A673 (cell line): ENCODE measurements at regions not wholly inside any gene's neighbourhood (a gene's known extent, or its start where the extent isn't known, plus 50 kb on each side); places are given as distances from the start of the nearest gene placed in this dataset.
A peak's percentile ranks its signal among the peaks of the same experiment; 100 is the strongest.

Experiments
- BruUV-seq: library from RNA; stranded (reverse); fragments of 400-500 nt; replicated peaks from 2 replicates; lab custom pipeline; 2021; lab: Mats Ljungman, UMichigan
- CTCF ChIA-PET: fragments of 300-600 bp; sonication (Branson Sonifier 250); formaldehyde crosslinking; loops from one replicate; lab custom pipeline; 2022; ENCODE audit warnings: antibody characterized with exemption; lab: Charles Lee
- POLR2A ChIA-PET: fragments of 300-600 bp; sonication (Branson Sonifier 250); formaldehyde crosslinking; loops from one replicate; lab custom pipeline; 2022; ENCODE audit warnings: antibody characterized with exemption; ENCODE audit not compliant: low non-redundant PET; lab: Charles Lee
- DNase-seq: peaks from one replicate; pipeline ENCODE4 v3.0.0-alpha.2; 2015; ENCODE audit warnings: low spot score
- H3K27ac ChIP-seq: fragments of 200-600 bp; sonication (generic); 2 replicates; pipeline ENCODE4 v1.5.1; 2016; ENCODE audit warnings: mixed run types, low read depth, mild to moderate bottlenecking, mixed read lengths, antibody characterized with exemption, low read length; ENCODE audit not compliant: poor library complexity, severe bottlenecking
- H3K27me3 ChIP-seq: fragments of 200-600 bp; sonication (generic); replicated peaks from 2 replicates; pipeline ENCODE4 v1.6.1; 2017; ENCODE audit warnings: mixed run types, low read depth, mild to moderate bottlenecking, mixed read lengths, antibody characterized with exemption, low read length; ENCODE audit not compliant: insufficient read depth, poor library complexity
- H3K36me3 ChIP-seq: fragments of 200-600 bp; sonication (generic); 2 replicates; pipeline ENCODE4 v1.6.1; 2016; ENCODE audit warnings: mixed run types, mild to moderate bottlenecking, mixed read lengths, antibody characterized with exemption, low read length; ENCODE audit not compliant: insufficient read depth, poor library complexity, severe bottlenecking
- H3K4me1 ChIP-seq: fragments of 200-600 bp; sonication (generic); 2 replicates; pipeline ENCODE4 v1.6.1; 2017; ENCODE audit warnings: mixed run types, mild to moderate bottlenecking, mixed read lengths, antibody characterized with exemption, low read length; ENCODE audit not compliant: insufficient read depth, poor library complexity, severe bottlenecking
- H3K4me3 ChIP-seq: fragments of 200-600 bp; sonication (generic); 2 replicates; pipeline ENCODE4 v1.5.1; 2016; ENCODE audit warnings: low read depth, mixed run types, mild to moderate bottlenecking, mixed read lengths, low read length; ENCODE audit not compliant: poor library complexity, severe bottlenecking
- H3K9me3 ChIP-seq: fragments of 200-600 bp; sonication (generic); 2 replicates; pipeline ENCODE4 v1.6.1; 2016; ENCODE audit warnings: mixed run types, low read depth, mild to moderate bottlenecking, mixed read lengths, antibody characterized with exemption, low read length; ENCODE audit not compliant: poor library complexity, severe bottlenecking
- EZH2 ChIP-seq: fragments of 200-600 bp; sonication (generic); IDR thresholded peaks from 2 replicates; pipeline ENCODE4 v1.6.1; 2017; ENCODE audit warnings: borderline replicate concordance, low read depth, mild to moderate bottlenecking, mixed read lengths, antibody characterized with exemption, low read length; ENCODE audit not compliant: poor library complexity, severe bottlenecking
- intact Hi-C: fragments of 100-400 bp; cut with micrococcal nuclease; formaldehyde crosslinking; loops from one replicate; pipeline ENCODE4 v1.10.0; 2022; ENCODE audit not compliant: unreplicated experiment
- TF ChIP-seq, protein P1 (sequence below): fragments of 300-800, 200-600 bp; sonication (generic); conservative IDR thresholded peaks from 2 replicates; pipeline ENCODE4 v1.5.1; 2017; ENCODE audit warnings: low read depth, mild to moderate bottlenecking, antibody characterized with exemption, low read length, moderate library complexity, mixed read lengths

DNA sequence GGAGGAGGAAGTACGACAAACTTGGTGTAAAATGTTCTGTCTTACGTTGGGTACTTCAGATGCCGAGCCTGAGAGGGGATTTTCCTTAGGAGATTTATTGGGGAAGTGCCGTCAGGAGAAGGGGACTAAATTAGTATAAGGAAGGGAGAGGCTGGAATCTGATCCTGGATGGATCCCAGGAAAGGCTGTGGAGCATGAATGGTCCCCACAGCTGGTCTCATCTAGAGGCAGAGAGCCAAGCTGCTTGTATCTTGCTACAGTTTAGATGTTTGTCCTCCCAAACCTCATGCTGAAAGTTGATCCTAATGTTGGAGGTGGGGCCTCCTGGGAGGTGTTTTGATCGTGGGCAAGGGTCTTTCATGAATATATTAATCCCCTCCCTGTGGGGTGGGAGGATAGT lies 798.4 kb upstream of the EEF2KMT start:
- no peaks in the 10 kb centered on the region for H3K27me3 ChIP-seq
- no peak overlapping the region for H3K4me3 ChIP-seq
- POLR2A ChIA-PET = no interaction called here
- DNase-seq = no peak
- H3K9me3 ChIP-seq = peaks cover 4% of the 10 kb centered on the region
- no peak overlapping the region for H3K27ac ChIP-seq
- no peaks in the 10 kb centered on the region for H3K4me1 ChIP-seq
- TF ChIP-seq, protein P1, sequence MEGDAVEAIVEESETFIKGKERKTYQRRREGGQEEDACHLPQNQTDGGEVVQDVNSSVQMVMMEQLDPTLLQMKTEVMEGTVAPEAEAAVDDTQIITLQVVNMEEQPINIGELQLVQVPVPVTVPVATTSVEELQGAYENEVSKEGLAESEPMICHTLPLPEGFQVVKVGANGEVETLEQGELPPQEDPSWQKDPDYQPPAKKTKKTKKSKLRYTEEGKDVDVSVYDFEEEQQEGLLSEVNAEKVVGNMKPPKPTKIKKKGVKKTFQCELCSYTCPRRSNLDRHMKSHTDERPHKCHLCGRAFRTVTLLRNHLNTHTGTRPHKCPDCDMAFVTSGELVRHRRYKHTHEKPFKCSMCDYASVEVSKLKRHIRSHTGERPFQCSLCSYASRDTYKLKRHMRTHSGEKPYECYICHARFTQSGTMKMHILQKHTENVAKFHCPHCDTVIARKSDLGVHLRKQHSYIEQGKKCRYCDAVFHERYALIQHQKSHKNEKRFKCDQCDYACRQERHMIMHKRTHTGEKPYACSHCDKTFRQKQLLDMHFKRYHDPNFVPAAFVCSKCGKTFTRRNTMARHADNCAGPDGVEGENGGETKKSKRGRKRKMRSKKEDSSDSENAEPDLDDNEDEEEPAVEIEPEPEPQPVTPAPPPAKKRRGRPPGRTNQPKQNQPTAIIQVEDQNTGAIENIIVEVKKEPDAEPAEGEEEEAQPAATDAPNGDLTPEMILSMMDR = no peak
- TF ChIP-seq EZH2 = no peak
- intact Hi-C loops = no loop called here
- no peaks in the 10 kb centered on the region for H3K36me3 ChIP-seq
- CTCF ChIA-PET = no interaction called here
- no TSS peak for BruUV-seq

DNA sequence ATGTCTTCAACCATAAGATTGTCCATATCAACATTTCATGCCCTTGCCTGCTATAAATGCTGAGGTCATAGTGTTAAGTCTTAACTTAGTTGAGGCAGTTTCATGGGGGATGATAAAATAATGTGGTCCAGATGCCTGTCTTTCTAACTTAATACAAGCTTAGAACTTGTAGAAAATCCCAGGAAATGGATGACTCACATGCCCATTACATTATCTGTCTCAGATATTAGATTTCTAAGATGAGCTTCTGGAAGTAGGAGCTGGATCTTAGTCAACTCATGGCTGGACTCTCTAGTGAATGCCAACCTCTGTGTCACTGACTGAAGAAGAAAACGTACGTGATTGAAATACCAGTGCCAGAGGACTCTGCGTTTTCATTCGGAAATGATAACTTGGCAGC lies 797.5 kb upstream of the EEF2KMT start:
- H3K36me3 ChIP-seq = no peaks in the 10 kb centered on the region
- H3K4me3 ChIP-seq = no peak overlapping the region
- no peaks in the 10 kb centered on the region for H3K27me3 ChIP-seq
- POLR2A ChIA-PET = no interaction called here
- H3K4me1 ChIP-seq = no peaks in the 10 kb centered on the region
- peaks cover 4% of the 10 kb centered on the region for H3K9me3 ChIP-seq
- CTCF ChIA-PET = no interaction called here
- intact Hi-C loops = no loop called here
- TF ChIP-seq, protein P1 = no peak
- no peak for TF ChIP-seq EZH2
- DNase-seq = peak; percentile 84
- no TSS peak for BruUV-seq
- no peak overlapping the region for H3K27ac ChIP-seq

DNA sequence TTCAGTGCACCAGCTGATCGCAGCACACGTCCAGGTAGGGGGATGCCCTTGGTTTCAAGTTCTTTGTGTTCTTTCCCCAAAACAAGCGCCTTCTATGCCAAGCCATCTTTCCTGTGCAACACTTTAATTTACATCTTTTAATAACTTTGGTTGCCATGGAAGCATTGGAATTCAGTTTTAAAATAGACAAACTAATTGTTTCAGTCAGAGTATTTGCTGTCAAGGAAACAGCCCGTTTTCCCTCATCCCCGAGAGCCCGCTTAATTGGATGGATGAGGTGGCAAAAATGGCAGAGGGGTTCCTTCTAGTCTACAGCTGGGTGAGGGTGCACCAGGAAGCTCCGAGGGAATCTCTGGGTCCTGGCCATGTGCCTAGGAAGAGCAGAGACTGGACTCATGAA lies 793.7 kb upstream of the EEF2KMT start:
- Histone ChIP-seq H3K4me3 (no peak overlapping the region), H3K4me1 (no peaks in the 10 kb centered on the region), H3K36me3 (no peaks in the 10 kb centered on the region), H3K27ac (no peak overlapping the region), H3K9me3 (no peaks in the 10 kb centered on the region), H3K27me3 (no peaks in the 10 kb centered on the region)
- ChIA-PET CTCF (no interaction called here), POLR2A (no interaction called here)
- intact Hi-C loops = no loop called here
- TF ChIP-seq EZH2 = no peak
- TF ChIP-seq, protein P1 = no peak
- no peak for DNase-seq
- no TSS peak for BruUV-seq

DNA sequence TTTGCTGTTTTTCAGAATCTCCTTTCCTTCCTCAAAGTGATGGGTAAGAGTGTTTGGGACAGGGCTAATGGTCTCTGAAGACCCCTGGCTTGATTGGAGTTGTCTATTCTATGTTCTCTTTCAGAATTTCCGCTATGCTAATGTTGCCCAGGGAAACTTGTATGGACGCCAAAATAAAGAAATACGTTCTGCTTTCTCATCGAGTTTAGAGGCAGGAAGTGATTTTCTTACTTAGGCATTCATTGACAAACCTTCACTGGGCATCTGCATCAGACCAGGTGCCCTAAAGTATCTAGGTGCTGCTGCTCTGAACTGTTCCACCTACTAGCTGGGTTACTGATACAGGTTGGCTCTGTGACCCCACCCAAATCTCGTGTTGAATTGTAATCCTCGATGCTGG lies 787.9 kb upstream of the EEF2KMT start:
- H3K36me3 ChIP-seq = no peaks in the 10 kb centered on the region
- ChIA-PET CTCF (no interaction called here), POLR2A (no interaction called here)
- DNase-seq = no peak
- TF ChIP-seq, protein P1 = no peak
- no peak for TF ChIP-seq EZH2
- H3K27me3 ChIP-seq = no peaks in the 10 kb centered on the region
- no TSS peak for BruUV-seq
- no peak overlapping the region for H3K4me3 ChIP-seq
- no peaks in the 10 kb centered on the region for H3K4me1 ChIP-seq
- no peak overlapping the region for H3K27ac ChIP-seq
- intact Hi-C loops = no loop called here
- H3K9me3 ChIP-seq = no peaks in the 10 kb centered on the region
